ENCODE measurements at regions not wholly inside any gene's neighbourhood (a gene's known extent, or its start where the extent isn't known, plus 50 kb on each side); places are given as distances from the start of the nearest gene placed in this dataset.

- H3K4me3 ChIP-seq (ENCODE audit: low read length) = no peak overlapping the region
- H3K27me3 ChIP-seq (ENCODE audit: low read depth, low read length) = peaks cover 7% of the 10 kb centered on the region; the same call in 1 of the 2 replicates
- H2AFZ ChIP-seq (ENCODE audit: low read depth, low read length) = no peak overlapping the region
- no peaks in the 10 kb centered on the region for H3K4me1 ChIP-seq (ENCODE audit: low read length)
- H3K27ac ChIP-seq (ENCODE audit: low read length) = no peak overlapping the region
- no peaks in the 10 kb centered on the region for H3K79me2 ChIP-seq (ENCODE audit: low read length)
- TF ChIP-seq, protein P1, sequence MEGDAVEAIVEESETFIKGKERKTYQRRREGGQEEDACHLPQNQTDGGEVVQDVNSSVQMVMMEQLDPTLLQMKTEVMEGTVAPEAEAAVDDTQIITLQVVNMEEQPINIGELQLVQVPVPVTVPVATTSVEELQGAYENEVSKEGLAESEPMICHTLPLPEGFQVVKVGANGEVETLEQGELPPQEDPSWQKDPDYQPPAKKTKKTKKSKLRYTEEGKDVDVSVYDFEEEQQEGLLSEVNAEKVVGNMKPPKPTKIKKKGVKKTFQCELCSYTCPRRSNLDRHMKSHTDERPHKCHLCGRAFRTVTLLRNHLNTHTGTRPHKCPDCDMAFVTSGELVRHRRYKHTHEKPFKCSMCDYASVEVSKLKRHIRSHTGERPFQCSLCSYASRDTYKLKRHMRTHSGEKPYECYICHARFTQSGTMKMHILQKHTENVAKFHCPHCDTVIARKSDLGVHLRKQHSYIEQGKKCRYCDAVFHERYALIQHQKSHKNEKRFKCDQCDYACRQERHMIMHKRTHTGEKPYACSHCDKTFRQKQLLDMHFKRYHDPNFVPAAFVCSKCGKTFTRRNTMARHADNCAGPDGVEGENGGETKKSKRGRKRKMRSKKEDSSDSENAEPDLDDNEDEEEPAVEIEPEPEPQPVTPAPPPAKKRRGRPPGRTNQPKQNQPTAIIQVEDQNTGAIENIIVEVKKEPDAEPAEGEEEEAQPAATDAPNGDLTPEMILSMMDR (IDR thresholded peaks at IDR 0.05; ENCODE audit: low read depth, low read length) = no peak
- no peak for TF ChIP-seq EZH2phosphoT487 (IDR thresholded peaks at IDR 0.05; ENCODE audit: low read depth)
- H3K36me3 ChIP-seq (replicated peaks; ENCODE audit: low read depth, low read length) = no peaks in the 10 kb centered on the region
- H3K4me2 ChIP-seq (ENCODE audit: low read length) = no peak overlapping the region
- H3K9me3 ChIP-seq (ENCODE audit: insufficient read depth, low read length) = no peaks in the 10 kb centered on the region
- no peaks in the 10 kb centered on the region for H4K20me1 ChIP-seq (ENCODE audit: insufficient read depth, low read length)
- no peak overlapping the region for H3K9ac ChIP-seq (ENCODE audit: low read length)
These were observed 79.0 kb upstream of the NFE2L3 start for GRCh38 chr7:26073041-26073440.

GRCh38 chr7:26074919-26075318, 77.1 kb upstream of the NFE2L3 start:
- Histone ChIP-seq H3K9ac (ENCODE audit: low read length) (no peak overlapping the region), H3K4me1 (ENCODE audit: low read length) (peaks cover 10% of the 10 kb centered on the region; the same call in 1 of the 2 replicates), H4K20me1 (ENCODE audit: insufficient read depth, low read length) (no peaks in the 10 kb centered on the region), H3K36me3 (replicated peaks; ENCODE audit: low read depth, low read length) (no peaks in the 10 kb centered on the region), H3K27me3 (ENCODE audit: low read depth, low read length) (peaks cover 15% of the 10 kb centered on the region), H3K27ac (ENCODE audit: low read length) (no peak overlapping the region), H3K4me3 (ENCODE audit: low read length) (no peak overlapping the region), H2AFZ (ENCODE audit: low read depth, low read length) (no peak overlapping the region), H3K9me3 (ENCODE audit: insufficient read depth, low read length) (no peaks in the 10 kb centered on the region), H3K79me2 (ENCODE audit: low read length) (no peaks in the 10 kb centered on the region), H3K4me2 (ENCODE audit: low read length) (no peak overlapping the region)
- TF ChIP-seq, protein P1 (IDR thresholded peaks at IDR 0.05; ENCODE audit: low read depth, low read length) = no peak
- no peak for TF ChIP-seq EZH2phosphoT487 (IDR thresholded peaks at IDR 0.05; ENCODE audit: low read depth)

DNA sequence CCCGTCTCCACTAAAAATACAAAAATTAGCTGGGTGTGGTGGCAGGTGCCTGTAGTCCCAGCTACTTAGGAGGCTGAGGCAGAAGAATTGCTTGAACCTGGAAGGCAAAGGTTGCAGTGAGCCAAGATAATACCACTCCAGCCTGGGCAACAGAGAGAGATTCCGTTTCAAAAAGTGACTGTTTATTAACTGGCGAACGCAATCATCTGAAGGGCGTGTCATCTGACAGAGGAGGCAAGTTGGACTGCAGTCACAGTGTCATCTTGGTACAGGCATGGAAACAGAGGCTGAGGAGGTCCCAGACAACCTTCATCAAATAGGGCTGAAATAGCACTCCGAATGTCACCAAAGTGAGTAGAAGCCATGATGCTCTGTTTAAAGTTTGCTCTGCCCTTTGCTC, 75.3 kb upstream of the NFE2L3 start:
- Histone ChIP-seq H3K27ac (ENCODE audit: low read length) (no peak overlapping the region), H3K36me3 (replicated peaks; ENCODE audit: low read depth, low read length) (no peaks in the 10 kb centered on the region), H3K79me2 (ENCODE audit: low read length) (no peaks in the 10 kb centered on the region), H3K27me3 (ENCODE audit: low read depth, low read length) (peaks cover 24% of the 10 kb centered on the region), H2AFZ (ENCODE audit: low read depth, low read length) (no peak overlapping the region), H3K4me2 (ENCODE audit: low read length) (no peak overlapping the region), H3K4me1 (ENCODE audit: low read length) (peaks cover 10% of the 10 kb centered on the region; the same call in 1 of the 2 replicates), H3K9ac (ENCODE audit: low read length) (no peak overlapping the region), H4K20me1 (ENCODE audit: insufficient read depth, low read length) (no peaks in the 10 kb centered on the region), H3K4me3 (ENCODE audit: low read length) (no peak overlapping the region), H3K9me3 (ENCODE audit: insufficient read depth, low read length) (no peaks in the 10 kb centered on the region)
- TF ChIP-seq, protein P1 (IDR thresholded peaks at IDR 0.05; ENCODE audit: low read depth, low read length) = no peak
- TF ChIP-seq EZH2phosphoT487 (IDR thresholded peaks at IDR 0.05; ENCODE audit: low read depth) = no peak

- no peaks in the 10 kb centered on the region for H3K79me2 ChIP-seq (ENCODE audit: low read length)
- H3K36me3 ChIP-seq (replicated peaks; ENCODE audit: low read depth, low read length) = no peaks in the 10 kb centered on the region
- no peaks in the 10 kb centered on the region for H4K20me1 ChIP-seq (ENCODE audit: insufficient read depth, low read length)
- TF ChIP-seq, protein P1 (IDR thresholded peaks at IDR 0.05; ENCODE audit: low read depth, low read length) = peak; percentile 62
- no peak for TF ChIP-seq EZH2phosphoT487 (IDR thresholded peaks at IDR 0.05; ENCODE audit: low read depth)
- H2AFZ ChIP-seq (ENCODE audit: low read depth, low read length) = peak overlapping the region; percentile 72
- H3K4me1 ChIP-seq (ENCODE audit: low read length) = peaks cover 10% of the 10 kb centered on the region; the same call in 1 of the 2 replicates
- H3K4me3 ChIP-seq (ENCODE audit: low read length) = peak overlapping the region; percentile 72
- peak overlapping the region; percentile 89 for H3K4me2 ChIP-seq (ENCODE audit: low read length)
- H3K27ac ChIP-seq (ENCODE audit: low read length) = no peak overlapping the region
- H3K9me3 ChIP-seq (ENCODE audit: insufficient read depth, low read length) = no peaks in the 10 kb centered on the region
- peaks cover 38% of the 10 kb centered on the region for H3K27me3 ChIP-seq (ENCODE audit: low read depth, low read length)
- H3K9ac ChIP-seq (ENCODE audit: low read length) = peak overlapping the region; percentile 30; the same call in 1 of the 2 replicates
These were observed 73.3 kb upstream of the NFE2L3 start for GRCh38 chr7:26078437-26079336.

Measured in OCI-LY3 (cell line).